Transverse colon (tissue), 3 donors: ENCODE measurements at regions not wholly inside any gene's neighbourhood (a gene's known extent, or its start where the extent isn't known, plus 50 kb on each side); places are given as distances from the start of the nearest gene placed in this dataset.

Experiments used
- EP300 ChIP-seq: sonication (generic); formaldehyde crosslinking; IDR thresholded peaks from one replicate; pipeline ENCODE4 v1.6.1; 2017; ENCODE audit warnings: antibody characterized with exemption, low read depth
- TF ChIP-seq, protein P1 (sequence below), 5 experiments: fragments of 200-600 bp in 3 of 5; fragments of 450-650 bp in 2 of 5; sonication (generic) in 3 of 5; IDR thresholded peaks; 1 replicate in 2 of 5; 2 replicates in 3 of 5; pipeline ENCODE4 v1.5.1; 2016 to 2017; ENCODE audit warnings: antibody characterized with exemption in 5 of 5, inconsistent platforms in 3 of 5, mild to moderate bottlenecking in 2 of 5, moderate library complexity in 1 of 5

DNA sequence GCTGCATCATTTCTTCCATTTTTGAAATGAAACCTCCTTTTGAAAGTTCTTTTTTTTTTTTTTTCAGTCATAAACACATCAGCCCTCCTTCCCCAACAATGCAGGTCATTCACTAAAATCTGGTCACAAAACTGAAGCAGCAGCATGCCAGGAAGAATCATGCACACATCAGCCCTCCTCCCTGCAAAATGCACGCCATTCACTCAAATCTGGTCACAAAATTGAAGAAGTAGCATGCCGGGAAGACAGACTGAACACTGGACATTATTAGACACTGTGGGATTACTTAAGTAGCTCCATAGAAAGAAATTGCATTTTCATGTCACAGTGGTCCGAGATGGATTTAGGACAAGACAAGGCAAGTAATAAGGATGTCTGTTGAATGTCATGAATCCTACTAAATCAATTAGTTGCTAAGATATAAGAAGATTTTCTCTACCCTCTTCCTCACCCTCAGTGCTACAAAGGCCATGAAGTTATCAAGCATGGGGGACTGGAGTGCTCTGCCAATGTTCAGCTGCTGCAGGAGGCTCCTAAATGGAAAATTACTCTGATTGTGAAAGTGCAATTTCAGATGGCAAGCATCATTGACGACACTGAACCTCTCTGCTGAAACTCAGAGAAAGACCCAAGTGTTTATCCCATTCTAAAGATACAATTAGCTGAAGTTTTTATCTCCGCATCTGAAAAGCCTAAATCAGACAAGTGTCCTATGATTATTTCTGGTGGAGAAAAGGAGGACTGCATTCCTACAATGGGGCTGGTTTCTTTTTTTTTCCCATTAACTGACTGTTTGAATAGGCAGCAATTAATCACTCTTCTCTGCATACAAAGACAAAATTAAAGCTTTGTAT, 913.2 kb downstream of the DIAPH3 start:
- TF ChIP-seq, protein P1, sequence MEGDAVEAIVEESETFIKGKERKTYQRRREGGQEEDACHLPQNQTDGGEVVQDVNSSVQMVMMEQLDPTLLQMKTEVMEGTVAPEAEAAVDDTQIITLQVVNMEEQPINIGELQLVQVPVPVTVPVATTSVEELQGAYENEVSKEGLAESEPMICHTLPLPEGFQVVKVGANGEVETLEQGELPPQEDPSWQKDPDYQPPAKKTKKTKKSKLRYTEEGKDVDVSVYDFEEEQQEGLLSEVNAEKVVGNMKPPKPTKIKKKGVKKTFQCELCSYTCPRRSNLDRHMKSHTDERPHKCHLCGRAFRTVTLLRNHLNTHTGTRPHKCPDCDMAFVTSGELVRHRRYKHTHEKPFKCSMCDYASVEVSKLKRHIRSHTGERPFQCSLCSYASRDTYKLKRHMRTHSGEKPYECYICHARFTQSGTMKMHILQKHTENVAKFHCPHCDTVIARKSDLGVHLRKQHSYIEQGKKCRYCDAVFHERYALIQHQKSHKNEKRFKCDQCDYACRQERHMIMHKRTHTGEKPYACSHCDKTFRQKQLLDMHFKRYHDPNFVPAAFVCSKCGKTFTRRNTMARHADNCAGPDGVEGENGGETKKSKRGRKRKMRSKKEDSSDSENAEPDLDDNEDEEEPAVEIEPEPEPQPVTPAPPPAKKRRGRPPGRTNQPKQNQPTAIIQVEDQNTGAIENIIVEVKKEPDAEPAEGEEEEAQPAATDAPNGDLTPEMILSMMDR (IDR thresholded peaks at IDR 0.05): no peak
- no peak for TF ChIP-seq EP300
